Breast epithelium (tissue), 3 donors: ENCODE measurements at regions not wholly inside any gene's neighbourhood (a gene's known extent, or its start where the extent isn't known, plus 50 kb on each side); places are given as distances from the start of the nearest gene placed in this dataset.

ENCODE experiments used
- POLR2A ChIP-seq: fragments of 450-650 bp; IDR thresholded peaks from one replicate; pipeline ENCODE4 v1.6.1; 2016; ENCODE audit warnings: antibody characterized with exemption, mild to moderate bottlenecking, moderate library complexity
- POLR2AphosphoS5 ChIP-seq, 3 donors: sonication (generic); formaldehyde crosslinking; IDR thresholded peaks; one replicate each; pipeline ENCODE4 v1.6.1; 2017; ENCODE audit warnings: antibody characterized with exemption in 3 of 3
- TF ChIP-seq, protein P1 (sequence below), 3 donors: fragments of 450-650 bp; IDR thresholded peaks; one replicate each; pipeline ENCODE4 v1.5.1; 2016 to 2017; ENCODE audit warnings: antibody characterized with exemption in 3 of 3, mild to moderate bottlenecking in 3 of 3, moderate library complexity in 3 of 3

DNA sequence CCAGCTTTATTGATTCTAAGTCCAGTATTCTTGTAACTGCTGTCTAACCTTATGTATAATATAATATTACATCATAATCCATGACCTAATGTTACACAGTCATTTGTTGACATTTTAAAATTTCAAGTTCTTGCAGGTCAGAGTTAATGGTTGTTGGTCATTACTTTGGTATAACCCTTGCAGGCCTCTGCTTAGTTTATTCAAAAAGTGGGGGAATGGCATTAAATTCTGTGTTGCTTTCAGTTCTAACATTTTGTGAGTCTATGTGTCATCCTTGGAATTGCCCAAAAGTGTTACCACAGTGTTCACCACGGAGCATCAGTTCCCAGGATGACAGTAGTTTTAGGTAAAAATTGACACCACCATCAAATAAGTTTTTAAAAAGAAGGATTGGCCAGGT, 174.8 kb upstream of the BCL6 start:
- TF ChIP-seq, protein P1, sequence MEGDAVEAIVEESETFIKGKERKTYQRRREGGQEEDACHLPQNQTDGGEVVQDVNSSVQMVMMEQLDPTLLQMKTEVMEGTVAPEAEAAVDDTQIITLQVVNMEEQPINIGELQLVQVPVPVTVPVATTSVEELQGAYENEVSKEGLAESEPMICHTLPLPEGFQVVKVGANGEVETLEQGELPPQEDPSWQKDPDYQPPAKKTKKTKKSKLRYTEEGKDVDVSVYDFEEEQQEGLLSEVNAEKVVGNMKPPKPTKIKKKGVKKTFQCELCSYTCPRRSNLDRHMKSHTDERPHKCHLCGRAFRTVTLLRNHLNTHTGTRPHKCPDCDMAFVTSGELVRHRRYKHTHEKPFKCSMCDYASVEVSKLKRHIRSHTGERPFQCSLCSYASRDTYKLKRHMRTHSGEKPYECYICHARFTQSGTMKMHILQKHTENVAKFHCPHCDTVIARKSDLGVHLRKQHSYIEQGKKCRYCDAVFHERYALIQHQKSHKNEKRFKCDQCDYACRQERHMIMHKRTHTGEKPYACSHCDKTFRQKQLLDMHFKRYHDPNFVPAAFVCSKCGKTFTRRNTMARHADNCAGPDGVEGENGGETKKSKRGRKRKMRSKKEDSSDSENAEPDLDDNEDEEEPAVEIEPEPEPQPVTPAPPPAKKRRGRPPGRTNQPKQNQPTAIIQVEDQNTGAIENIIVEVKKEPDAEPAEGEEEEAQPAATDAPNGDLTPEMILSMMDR (IDR thresholded peaks at IDR 0.05) = no peak
- TF ChIP-seq POLR2A (no peak), POLR2AphosphoS5 (IDR thresholded peaks at IDR 0.05) (no peak)
